ENCODE measurements at regions not wholly inside any gene's neighbourhood (a gene's known extent, or its start where the extent isn't known, plus 50 kb on each side); places are given as distances from the start of the nearest gene placed in this dataset.

DNA sequence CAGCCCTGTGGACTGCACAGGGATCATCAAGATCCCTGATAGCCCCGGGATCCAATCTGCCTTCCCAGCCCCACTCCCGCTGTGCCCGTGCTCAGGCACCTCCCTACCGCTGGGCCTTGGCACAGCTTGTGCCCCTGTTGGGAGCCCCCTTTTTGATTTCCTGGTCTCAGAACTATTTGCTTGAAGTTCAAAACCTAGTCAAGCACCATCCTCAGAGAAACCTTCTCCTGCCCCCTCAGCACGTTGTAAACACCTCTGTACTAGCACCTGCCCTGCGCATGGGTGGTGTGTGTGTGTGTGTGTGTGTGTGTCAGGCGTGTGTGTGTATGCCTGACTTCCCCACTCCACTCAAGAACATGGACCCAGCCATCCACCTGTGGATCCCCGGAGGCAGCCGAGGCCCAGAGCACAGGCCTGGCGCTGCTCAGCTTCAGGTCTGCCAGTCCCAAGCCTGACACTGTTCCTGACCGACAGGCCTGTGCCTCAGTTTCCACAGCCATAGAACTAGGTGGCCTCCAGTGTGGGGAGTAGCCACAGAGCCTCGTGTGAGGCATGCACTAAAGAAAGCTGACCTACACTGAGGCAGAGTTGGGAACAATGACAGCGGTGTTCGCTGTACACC lies 65.5 kb downstream of the ADRA2C start:
- no peak for DNase-seq

DNA sequence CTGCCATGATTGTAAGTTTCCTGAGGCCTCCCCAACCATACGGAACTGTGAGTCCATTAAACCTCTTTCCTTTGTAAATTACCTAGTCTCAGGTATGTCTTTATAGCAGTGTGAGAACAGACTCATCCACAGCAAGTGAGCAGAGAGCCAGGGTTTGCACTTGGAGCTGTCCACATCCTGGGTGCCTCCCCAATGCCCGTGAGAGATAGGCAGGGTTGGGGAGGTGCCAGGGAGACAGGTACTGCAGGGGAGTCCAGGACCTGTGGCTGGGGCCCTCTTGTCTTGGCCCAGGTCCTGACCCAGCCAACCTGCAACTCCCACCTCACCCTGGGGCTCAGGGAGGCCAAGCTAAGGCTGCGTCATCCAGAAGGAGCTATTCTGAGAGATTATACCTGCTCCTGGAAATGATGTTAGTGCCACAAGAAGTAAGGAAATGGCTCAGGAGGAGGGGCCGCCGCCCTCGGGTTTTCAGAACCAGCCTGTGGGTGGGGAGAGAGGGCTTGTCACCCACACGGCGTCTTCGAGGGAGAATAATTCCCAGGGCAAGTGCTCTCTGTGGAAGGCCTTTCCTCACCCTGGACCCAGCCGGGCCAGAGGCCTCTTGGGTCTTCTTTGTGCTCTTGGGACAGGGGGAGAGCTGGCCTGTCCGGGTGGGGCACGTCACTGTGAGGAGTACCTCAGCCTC lies 66.5 kb downstream of the ADRA2C start:
- DNase-seq: no peak

DNA sequence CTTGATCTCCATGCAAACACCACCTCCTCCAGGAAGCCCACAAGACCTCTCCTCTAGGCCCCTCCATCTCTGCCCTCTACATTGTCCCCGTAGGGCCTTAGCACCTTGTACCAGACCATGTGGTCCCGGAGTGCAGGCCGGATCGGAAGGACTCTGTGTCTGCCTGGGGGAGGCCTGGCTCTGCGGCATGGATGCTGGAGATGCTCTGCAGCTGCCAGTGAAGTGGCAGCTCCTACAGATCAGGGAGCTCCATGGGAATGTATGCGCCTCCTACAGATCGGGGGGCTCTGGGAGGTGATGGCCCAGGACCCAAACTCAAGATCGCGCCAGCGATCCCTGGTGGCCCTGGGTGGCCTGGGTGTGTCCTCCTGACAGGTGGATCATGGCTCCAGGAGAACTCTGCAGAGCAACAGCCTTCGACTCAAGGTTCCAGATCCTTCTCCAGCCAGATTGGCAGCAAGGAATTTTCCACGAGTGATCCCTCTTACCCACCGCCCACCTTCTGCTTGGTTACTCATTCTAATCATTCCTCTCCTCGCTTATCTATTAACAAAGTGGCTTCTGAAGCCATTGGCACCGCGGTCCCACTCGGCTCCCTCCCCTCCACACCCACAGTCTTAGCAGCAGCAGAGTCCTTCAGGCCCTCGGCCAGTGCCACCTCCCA lies 67.3 kb downstream of the ADRA2C start:
- DNase-seq: no peak

DNA sequence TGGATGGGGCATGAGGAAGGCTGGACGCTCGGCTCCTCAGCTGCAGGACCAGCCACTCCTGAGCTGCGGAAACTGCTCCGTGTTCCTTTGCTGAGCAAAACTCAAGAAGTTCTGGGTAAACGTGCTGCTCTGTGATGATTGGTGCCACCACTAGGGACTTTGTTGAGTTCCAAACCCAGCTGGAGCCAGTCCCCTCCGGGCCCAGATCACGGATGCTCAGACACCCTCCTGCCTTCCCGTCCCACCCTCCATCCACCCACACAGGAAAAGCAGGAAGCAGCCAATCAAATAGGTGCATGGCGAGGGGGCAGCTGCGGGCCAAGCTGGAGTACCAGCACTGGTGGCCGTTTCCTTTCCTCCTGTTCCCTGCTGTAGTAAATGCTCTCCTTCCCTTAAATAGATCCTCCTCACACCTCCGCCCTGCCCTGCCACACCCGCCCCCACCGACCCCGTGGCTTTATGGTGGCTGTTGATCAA lies 68.0 kb downstream of the ADRA2C start:
- no peak for DNase-seq

DNA sequence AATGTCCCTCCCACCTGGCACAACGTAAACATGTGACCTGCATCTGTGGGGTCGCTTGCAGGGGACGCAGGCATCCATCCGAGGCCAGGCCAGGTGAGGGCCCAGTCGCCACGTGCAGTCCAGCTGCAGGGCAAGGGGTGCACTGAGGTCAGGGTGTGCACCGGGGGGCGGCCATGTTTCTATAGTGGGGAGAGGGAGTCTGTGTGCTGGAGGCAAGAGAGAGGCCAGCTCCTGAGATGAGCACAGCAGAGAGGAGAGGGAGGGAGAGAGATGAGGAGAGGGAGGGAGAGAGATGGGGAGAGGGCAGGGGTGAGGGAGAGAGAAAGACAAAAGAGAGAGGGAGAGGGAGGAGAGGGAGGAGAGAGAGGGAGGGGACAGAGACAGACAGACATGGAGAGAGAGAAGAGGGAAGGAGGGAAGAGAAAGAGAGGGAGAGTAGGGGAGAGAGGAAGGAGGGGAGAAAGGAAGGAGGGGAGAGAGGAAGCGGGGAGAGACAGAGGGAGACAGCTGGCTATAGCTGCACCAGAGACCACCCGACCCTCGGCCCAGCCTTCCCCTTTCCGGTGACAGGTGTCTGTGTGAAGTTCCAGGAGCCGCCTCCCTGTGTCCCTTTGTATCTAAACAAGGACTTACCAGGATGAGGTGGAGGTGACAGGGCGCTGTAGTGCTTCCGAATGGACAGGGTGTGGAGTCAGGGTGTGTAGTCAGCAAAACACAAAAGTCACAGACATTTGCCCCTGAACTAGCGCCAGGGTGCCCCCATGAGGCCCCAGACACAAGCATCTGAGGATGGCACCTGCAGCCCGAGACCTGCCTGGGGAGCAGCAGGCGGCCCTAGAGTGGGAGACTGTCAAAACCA lies 68.7 kb downstream of the ADRA2C start:
- no peak for DNase-seq

DNA sequence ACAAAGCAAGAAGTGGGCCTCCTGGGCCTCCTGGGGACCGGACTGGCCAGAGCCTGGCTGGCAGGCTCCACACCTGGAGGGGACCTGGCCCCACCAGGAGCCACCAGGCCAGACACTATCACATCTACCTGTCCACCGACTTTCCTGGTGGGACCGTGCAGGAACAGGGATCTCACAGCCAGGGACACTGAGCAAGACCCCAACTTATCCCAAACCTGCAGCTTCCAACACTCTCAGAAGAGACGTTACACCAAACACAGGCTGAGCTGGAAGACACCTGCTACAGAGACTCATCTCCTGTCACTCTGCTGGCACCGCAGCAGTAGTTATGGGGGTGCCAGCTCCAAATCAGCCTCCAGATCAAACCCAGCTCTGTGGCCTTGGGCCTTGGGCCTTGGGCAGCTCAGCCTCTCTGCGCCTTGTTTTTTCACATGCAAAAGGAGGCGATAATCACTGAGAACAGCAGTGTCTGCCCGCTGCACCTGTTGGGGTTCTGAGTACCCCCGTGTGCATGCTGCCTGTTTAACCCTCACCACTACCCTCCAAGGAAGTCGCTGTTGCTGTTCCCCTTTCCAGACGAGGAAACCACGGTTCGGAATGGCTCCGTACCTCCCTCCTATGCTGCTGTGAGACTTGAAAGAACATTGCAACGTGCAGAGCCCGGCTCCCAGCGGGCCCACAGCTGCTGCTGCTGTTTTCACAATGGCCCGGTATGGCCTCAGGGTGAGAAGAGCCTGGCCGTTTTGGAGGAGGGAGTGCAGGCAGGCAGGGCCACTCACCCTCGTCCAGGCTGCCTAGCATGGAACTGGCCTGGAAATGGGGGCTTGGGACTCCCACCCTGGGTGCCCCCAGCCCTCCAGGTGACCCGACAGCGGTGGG lies 69.6 kb downstream of the ADRA2C start:
- no peak for DNase-seq

DNA sequence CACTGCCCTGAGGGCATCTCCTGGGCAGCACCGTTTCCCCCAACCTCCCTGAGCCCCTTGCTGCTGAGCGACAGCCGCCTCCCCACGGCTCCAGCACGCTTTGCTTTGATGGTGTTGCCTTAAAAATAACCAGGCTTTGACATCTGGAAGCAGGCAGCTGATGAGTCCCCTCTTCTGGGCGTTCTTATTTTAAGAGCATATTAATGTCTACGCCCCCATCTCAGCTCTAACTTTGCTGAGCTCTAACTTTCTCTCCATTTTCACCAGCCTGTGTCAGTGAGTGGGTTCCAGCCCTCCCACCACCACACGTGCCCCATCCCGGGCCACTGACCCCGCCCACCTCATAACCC lies 70.2 kb downstream of the ADRA2C start:
- no peak for DNase-seq

DNA sequence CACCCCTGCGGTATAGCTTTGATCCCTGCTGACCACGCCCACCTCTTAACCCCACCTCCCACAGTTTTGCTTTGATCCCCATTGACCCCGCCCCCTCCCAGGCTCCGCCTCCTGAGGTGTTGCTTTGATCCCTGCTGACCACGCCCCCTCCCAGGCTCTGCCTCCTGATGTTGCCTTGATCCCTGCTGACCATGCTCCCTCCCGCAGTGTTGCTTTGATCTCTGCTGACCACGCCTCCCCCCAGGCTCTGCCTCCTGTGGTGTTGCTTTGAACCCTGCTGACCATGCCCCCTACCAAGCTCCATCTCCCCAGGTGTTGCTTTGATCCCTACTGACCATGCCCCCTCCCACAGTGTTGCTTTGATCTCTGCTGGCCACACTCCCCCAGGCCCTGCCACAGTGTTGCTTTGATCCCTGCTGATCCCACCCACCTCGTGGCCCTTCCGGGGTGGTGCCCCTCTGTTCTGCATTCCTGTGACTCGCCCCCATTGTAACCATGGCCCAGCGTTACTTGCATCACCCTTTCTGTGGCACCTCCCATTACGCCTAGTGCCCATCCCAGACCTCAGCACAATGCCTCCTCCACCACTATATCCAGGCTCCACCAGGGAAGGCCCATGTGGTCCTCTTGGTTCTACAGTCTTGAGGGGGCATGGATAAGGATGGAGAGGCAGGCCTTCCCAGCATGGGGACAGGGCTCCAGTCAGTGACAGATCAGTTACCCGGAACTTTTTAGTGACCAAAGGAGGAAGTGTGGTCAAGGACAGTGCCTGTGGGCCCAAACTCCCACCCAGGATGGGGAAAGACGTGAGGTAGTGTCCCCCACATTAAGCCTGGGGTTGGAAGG lies 70.8 kb downstream of the ADRA2C start:
- no peak for DNase-seq

DNA sequence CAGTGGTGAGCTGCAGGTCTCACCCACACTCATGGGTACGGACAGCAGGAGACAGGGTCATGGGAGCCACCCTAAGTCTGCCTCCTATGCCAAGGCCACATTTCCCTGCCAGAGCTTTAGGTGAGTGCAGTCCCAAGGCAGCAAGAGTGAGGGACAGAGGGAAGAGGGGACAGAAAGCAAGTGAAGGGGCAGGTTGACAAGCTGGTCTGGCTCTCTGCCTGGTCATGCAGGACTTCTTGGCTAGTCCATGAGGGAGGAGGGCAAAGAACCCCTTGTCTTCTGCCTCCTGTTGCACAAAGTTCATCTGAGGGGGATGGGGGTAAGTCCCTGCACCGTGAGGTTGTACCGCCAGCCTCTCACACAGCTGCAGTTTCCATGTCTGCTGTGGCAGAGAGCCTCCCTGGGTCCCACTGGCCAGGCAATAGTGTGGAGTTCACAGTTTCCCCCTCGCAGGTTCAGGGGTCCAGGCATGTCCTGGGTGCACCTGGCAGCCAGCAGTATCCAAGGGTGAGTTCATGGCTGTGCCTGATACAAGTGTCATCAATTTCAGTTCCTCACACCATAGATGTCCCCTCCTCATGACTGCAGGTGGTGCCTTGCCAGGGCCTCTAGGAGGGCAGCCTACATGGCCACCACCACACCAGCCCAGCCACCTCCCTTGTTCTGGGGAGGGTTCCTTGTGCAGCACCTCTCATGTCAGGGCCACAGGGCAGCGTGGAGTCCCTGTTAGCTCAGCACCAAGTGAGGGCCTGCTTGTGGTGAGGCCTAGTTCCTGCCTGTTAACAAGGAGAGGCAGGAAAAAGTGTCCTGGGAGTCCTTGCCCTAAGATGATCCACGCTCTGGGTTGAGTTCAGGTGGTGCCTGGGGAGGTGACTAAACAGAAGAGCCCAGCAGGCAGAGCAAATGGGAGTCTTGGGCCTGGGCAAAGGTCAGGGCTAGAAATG lies 72.5 kb downstream of the ADRA2C start:
- no peak for DNase-seq

DNA sequence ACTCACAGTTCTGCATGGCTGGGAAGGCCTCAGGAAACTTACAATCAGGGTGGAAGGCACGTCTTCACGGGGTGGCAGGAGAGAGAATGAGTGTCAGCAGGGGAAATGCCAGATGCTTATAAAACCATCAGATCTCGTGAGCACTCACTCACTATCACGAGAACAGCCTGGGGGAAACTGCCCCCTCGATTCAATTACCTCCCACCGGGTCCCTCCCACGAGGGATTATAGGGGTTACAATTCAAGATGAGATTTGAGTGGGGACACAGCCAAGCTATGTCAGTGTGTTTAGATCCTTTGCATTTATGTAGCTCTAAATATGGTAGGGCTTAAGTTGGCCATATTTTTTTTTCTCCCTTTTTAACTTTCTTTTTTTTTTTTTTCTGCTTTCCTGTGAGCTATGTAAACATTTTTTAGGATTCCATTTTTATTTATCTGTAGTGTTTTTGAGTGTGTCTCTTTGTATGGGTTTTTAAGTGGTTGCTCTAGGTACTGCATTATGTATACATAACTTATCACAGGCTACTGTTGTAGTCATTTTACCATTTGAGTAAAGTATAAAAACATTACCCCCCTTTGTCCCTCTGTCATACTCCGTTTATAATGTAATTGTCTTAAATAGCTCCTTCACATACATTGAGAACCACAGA lies 79.0 kb downstream of the ADRA2C start:
- DNase-seq: no peak

DNA sequence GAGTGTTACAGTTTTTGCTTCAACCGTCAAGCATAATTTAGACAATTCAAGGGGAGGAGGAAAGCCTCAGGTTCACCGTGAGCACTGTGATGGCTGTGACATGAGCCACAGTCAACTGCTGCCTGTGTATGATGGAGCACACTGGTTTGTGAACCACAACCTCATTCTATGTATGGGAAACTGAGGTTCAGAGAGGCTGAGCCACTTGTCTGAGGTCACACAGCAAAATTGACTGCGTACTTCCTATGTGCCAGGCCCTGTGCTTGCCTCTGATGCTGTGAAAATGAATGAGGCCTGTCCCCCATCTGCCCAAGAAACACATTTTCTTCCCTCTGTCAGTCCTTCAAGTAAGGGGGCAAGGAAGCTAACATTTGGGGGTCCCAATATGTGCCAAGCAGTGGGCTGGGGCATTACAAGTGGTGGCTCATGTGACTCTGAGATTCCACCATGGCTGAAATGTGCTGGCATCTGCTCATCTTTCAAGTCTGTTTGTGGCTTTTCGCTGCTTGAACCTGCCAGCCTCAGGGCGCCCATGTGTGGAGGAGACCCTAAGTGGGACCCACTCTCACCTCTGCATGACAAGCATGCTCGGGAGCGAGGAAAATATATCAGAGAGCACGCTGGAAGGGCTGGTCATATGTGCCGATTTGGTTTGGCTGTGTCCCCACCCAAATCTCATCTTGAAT lies 79.7 kb downstream of the ADRA2C start:
- DNase-seq: no peak

DNA sequence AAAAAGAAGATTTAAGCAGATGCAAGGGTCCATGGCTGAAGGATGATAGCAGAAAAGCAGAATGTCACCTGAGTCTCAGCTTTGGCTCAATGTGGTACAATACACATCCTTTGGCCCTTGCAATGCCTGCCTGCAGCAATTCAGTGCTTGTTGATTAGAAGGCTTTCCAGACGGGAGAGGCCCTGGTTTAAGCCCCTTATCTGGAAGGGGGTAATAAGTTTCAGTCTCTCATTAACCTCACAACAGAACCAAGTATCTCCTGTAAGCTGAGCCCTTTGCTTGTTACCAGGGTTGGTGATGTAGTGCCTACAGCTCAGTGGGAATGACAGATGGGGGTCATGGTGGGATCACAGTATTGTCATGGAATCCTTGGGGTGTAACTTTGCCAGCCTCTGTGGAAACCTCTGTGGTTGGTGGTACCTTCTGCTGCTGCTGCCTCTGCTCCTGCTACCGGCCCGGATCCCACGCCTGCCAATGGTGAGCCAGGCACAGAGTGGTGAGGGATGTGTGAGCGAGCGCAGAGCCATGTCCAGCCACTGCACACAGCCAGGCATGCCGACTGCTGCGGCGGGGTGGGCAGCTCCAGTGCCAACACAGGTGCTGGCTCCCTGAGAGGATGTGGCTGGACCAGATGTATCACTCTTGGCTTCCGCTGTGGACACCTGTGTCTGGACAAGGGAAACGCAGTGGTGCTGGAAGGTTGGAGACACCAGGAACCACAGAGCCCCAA lies 81.2 kb downstream of the ADRA2C start:
- no peak for DNase-seq

DNA sequence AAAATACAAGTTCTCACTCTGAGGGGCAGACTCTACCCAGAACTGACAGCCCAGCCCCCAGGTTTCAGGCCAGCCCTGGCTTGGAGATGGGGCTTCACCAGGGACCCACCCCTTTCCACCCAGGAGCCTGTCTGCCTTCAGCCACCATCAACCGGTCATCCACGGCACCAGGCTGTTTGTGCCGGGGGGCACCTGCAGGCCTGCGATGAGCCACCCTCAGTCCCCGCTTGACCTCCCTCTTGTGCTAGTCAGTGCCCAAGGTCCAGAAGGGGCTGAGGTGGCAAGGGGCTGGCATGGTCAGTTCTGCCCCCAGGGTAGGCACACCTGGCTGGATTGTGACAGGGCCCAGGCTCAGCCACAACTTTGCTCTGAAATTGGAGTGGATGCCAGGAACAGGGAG lies 82.1 kb downstream of the ADRA2C start:
- no peak for DNase-seq

DNA sequence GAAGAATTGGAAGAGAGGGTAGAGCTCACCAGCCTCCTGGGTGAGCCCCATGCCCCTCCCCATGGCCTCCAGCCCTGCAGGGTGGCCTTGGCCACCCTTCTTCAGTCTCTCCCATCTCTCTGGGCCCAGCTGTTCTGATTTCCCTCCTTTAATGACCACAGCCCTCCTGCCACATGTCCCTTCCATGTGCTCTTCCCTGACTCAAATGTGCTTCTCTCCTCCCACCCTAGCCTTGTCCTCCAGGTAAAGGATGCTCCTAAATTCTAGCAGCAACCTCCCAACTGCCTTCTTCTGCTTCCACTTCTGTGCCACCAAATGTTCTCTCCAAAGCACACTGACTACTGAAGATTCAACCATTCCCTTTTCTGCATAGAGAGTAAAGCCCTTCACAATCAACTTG lies 83.0 kb downstream of the ADRA2C start:
- no peak for DNase-seq

DNA sequence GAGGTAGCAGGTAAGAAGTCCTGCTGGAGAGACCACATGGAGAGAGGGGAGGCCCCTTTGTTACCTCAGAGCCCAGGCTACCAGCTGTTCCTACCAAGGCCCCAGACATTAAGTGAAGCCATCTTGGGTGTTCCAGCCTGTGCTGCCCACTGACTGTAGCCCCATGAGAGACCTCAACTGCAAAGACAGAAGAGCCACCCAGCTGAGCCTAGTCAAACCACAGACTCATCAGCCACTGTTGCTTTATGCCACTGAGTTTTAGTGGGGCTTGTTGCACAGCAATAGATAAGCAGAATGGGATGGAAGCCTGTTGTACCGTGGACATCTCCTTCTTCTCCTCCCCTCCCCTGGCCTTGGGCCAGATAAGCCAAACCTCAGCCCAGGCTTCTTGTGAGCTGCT lies 83.9 kb downstream of the ADRA2C start:
- DNase-seq: no peak

DNA sequence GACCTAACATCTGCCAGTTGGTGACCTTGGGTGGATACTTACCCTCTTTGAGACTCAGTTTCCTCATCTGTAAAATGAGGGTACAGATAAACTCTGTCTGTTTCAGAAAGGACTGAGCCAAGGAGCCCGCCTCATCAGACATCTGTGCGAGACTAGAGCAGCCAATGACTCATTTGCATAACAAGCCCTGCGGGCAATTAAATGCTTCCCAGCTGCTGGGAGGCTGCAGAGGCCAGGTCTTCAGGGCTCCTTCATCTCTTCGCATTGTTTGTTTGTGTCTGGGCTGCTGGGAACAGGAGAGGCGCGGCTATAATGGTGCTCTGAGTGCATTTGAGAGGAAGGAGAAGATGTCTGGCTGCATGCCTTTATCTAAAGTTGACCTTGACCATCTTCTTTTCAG lies 85.0 kb downstream of the ADRA2C start:
- DNase-seq: no peak

DNA sequence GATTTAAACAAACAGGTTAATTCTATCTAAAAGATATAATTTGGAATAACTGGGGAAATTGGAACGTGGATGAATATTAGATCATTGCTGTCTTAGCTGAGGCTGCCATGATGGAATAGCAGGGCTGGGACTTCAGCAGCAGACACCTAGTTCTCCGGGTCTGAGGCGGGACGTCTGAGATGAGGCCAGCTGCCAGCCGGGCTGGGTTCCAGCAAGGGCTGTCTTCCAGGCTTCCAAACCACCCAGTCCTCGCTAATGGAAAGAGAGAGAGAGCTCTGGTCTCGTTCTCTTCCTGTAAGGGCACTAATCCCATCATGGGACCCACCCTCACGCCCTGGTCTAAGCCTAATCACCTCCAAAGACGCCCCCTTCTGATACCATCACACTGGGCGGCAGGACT lies 85.7 kb downstream of the ADRA2C start:
- DNase-seq: no peak

DNA sequence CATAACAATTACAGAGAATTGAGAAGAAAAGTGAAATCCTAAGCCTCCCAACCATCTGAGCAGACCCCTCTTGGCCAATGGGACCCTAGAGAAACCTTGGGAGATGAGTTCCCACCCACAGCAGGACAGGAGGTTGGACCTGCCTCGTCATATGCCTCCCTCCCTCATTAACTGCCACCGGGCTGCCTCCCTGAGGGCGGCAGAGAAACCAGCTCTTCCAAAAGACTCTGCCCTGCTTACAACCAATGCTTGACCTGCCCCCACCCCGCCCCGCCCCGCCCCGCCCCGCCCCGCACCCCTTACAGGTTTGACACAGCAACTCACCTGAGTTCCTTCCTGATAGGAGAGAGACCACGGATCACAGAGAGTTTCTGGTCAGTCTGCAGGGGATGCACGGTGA lies 86.1 kb downstream of the ADRA2C start:
- no peak for DNase-seq
